Ovary (tissue), 7 donors: ENCODE measurements at regions not wholly inside any gene's neighbourhood (a gene's known extent, or its start where the extent isn't known, plus 50 kb on each side); places are given as distances from the start of the nearest gene placed in this dataset.

Experiments used
- DNase-seq, 5 donors: peaks; one replicate each; pipeline ENCODE4 v3.0.0-alpha.2; 2019 to 2020
- H3K27ac ChIP-seq, 2 donors: fragments of 200-600 bp; one replicate each; pipeline versions ENCODE4 v1.5.1 to v1.8.0; 2019 to 2022
- H3K27me3 ChIP-seq: fragments of 200-600 bp; one replicate; pipeline ENCODE4 v1.8.0; 2022
- H3K36me3 ChIP-seq: fragments of 200-600 bp; sonication (generic); one replicate; pipeline ENCODE4 v1.5.1; 2019
- H3K4me1 ChIP-seq: one replicate; pipeline ENCODE4 v1.8.1; 2013; ENCODE audit warnings: mild to moderate bottlenecking, moderate library complexity; ENCODE audit not compliant: insufficient read depth
- H3K4me3 ChIP-seq: fragments of 200-600 bp; sonication (generic); one replicate; pipeline ENCODE4 v1.5.1; 2017
- H3K9me3 ChIP-seq, 2 donors: fragments of 200-600 bp in 1 of 2; sonication (generic) in 1 of 2; one replicate each; pipeline versions ENCODE4 v1.5.1 to v1.8.1; 2013 to 2019; ENCODE audit warnings: mild to moderate bottlenecking in 1 of 2, moderate library complexity in 1 of 2
- EP300 ChIP-seq: sonication (generic); formaldehyde crosslinking; IDR thresholded peaks from one replicate; pipeline ENCODE4 v1.6.1; 2017; ENCODE audit warnings: antibody characterized with exemption
- POLR2A ChIP-seq: fragments of 450-650 bp; IDR thresholded peaks from one replicate; pipeline ENCODE4 v1.6.1; 2017; ENCODE audit warnings: antibody characterized with exemption, mild to moderate bottlenecking, moderate library complexity
- WGBS, 3 donors: extraction: QIAGEN DNeasy Blood & Tissue Kit in 1 of 3; methylation state at CpG; one replicate each; pipeline versions ENCODE4 v1.1.5 to v1.1.7; 2013 to 2017; 5-methylcytosine and 5-hydroxymethylcytosine counted together
- intact Hi-C, 4 donors: fragments of 100-400 bp; cut with DNase I; formaldehyde crosslinking; loops; one replicate each; pipeline versions ENCODE4 v1.11.0 to v1.15.1; 2022 to 2023
- TF ChIP-seq, protein P1 (sequence below), 3 donors: fragments of 450-650 bp in 2 of 3; fragments of 200-600 bp in 1 of 3; IDR thresholded peaks; one replicate each; pipeline versions ENCODE4 v1.5.1 to v1.8.0; 2016 to 2022; ENCODE audit warnings: antibody characterized with exemption in 3 of 3, mild to moderate bottlenecking in 1 of 3
- donor health status: DM: no; HTN: no; CAD: no; lungs with moderate emphysema.
- donor health status: DM: no; HTN: no; CAD: no.
- donor health status: Bipolar disorder and iron deficiency.
- donor health status: DM: no; HTN: no; CAD: no.
- donor health status: DM: yes; HTN: yes; CAD: no.

DNA sequence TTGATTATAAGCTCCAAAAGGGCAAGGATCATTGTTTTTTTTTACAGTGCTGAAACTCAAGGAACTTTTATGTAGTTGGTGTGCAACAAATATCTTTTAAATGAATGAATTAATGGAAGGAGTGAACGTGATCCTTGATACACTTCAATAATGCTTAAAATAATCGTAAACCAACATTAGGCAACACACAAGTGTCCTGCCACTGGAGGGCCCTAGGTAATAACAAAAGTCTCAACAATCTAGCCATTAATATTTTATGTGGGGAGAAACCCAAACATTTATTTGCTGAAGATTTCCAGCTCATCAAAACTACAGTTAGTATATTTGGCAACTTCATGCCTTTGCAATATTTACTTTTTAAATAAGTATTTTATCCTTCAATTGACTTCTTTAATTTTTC, 309.0 kb upstream of the FBXL7 start:
- Histone ChIP-seq H3K4me3 (no peak overlapping the region), H3K9me3 (no peaks in the 10 kb centered on the region), H3K27me3 (no peaks in the 10 kb centered on the region), H3K27ac (no peak overlapping the region), H3K36me3 (no peaks in the 10 kb centered on the region), H3K4me1 (no peaks in the 10 kb centered on the region)
- no peak for TF ChIP-seq EP300
- TF ChIP-seq, protein P1, sequence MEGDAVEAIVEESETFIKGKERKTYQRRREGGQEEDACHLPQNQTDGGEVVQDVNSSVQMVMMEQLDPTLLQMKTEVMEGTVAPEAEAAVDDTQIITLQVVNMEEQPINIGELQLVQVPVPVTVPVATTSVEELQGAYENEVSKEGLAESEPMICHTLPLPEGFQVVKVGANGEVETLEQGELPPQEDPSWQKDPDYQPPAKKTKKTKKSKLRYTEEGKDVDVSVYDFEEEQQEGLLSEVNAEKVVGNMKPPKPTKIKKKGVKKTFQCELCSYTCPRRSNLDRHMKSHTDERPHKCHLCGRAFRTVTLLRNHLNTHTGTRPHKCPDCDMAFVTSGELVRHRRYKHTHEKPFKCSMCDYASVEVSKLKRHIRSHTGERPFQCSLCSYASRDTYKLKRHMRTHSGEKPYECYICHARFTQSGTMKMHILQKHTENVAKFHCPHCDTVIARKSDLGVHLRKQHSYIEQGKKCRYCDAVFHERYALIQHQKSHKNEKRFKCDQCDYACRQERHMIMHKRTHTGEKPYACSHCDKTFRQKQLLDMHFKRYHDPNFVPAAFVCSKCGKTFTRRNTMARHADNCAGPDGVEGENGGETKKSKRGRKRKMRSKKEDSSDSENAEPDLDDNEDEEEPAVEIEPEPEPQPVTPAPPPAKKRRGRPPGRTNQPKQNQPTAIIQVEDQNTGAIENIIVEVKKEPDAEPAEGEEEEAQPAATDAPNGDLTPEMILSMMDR (IDR thresholded peaks at IDR 0.05) = no peak
- TF ChIP-seq POLR2A = no peak
- intact Hi-C loops = no loop called here
- 31 to 55% (median 34%) methylated on average over 2 of the region's 2 CpGs for WGBS, 3 donors
- DNase-seq = no peak

DNA sequence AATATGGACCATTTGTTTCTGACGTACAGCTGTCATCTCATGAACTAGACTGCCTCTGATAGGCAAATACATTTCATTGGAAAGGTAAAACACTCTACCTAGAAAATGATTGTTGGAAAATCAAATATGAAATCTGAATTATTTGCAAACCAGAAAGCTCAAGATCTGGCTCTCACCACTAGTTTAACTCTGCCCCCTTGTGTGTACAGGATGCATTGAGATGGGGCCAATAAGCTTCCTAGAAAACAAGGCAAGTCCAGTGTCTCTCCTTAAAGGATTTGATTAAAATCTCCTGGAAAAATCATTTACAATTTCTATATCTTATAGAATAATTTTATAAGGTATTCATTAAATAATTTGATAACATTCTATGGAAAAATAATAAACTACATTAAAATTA, 311.9 kb upstream of the ANKH start:
- DNase-seq = no peak
- Histone ChIP-seq H3K27me3 (no peaks in the 10 kb centered on the region), H3K27ac (no peak overlapping the region), H3K4me3 (no peak overlapping the region), H3K9me3 (no peaks in the 10 kb centered on the region), H3K4me1 (no peaks in the 10 kb centered on the region), H3K36me3 (no peaks in the 10 kb centered on the region)
- TF ChIP-seq, protein P1 (IDR thresholded peaks at IDR 0.05) = no peak
- TF ChIP-seq POLR2A (no peak), EP300 (no peak)
- intact Hi-C loops = no loop called here
- 90 to 93% (median 91%) methylated on average over 1 of the region's 1 CpG for WGBS, 3 donors

DNA sequence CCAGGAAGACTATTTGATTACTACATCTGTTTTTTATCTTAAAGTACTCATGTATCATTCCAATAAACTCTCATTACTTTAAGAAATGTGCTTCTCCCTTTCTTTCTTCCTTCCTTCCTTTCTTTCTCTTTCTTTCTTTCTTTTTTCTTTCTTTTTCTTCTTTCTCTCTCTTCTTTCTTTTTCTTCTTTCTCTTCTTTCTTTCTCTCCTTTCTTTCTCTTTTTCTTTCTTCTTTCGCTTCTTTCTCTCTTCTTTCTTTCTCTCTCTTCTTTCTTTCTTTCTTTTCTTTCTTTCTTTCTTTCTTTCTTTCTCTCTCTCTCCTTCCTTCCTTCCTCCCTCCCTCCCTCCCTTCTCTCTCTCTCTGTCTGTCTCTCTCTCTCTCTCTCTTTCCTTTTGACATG, 298.6 kb upstream of the ANKH start:
- TF ChIP-seq POLR2A (no peak), EP300 (no peak)
- TF ChIP-seq, protein P1 (IDR thresholded peaks at IDR 0.05) = no peak
- no peak overlapping the region for H3K27ac ChIP-seq
- intact Hi-C loops = no loop called here
- H3K4me1 ChIP-seq = no peaks in the 10 kb centered on the region
- WGBS, 3 donors = 92 to 98% (median 95%) methylated on average over 1 of the region's 1 CpG
- no peak overlapping the region for H3K4me3 ChIP-seq
- DNase-seq = no peak
- H3K36me3 ChIP-seq = no peaks in the 10 kb centered on the region
- no peaks in the 10 kb centered on the region for H3K27me3 ChIP-seq
- H3K9me3 ChIP-seq = no peaks in the 10 kb centered on the region

DNA sequence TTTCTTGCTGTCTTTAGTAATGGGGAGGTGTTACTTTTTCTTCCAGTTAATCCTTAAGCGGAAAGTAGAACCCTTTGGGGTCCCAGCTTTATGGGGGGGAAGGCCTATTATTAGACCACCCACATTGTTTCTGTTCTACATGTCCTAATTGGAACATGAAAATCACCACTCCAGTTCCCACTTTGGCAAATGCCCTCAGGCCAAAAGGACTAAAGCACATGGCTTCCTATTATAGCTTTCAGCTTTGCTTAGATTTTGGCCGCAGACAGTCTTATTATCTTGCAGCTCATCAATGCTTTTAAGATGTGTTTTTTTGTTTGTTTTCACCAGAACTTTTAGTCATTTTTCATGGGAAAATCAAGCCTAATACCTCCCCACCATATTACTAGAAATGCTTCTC, 296.8 kb upstream of the ANKH start:
- WGBS, 3 donors = 63 to 91% (median 89%) methylated on average over 2 of the region's 2 CpGs

More for the DNA sequence above, 296.8 kb upstream of the ANKH start:
- no peaks in the 10 kb centered on the region for H3K4me1 ChIP-seq
- no peak overlapping the region for H3K4me3 ChIP-seq
- no peaks in the 10 kb centered on the region for H3K36me3 ChIP-seq
- H3K9me3 ChIP-seq = no peaks in the 10 kb centered on the region
- TF ChIP-seq POLR2A (no peak), EP300 (no peak)
- TF ChIP-seq, protein P1 (IDR thresholded peaks at IDR 0.05) = no peak
- DNase-seq = no peak
- no peaks in the 10 kb centered on the region for H3K27me3 ChIP-seq
- intact Hi-C loops = no loop called here
- H3K27ac ChIP-seq = no peak overlapping the region
